ENCODE measurements at regions not wholly inside any gene's neighbourhood (a gene's known extent, or its start where the extent isn't known, plus 50 kb on each side); places are given as distances from the start of the nearest gene placed in this dataset.

- no TSS peak for BruUV-seq (replicated peaks)
- FAIRE-seq = no peak
Measured at GRCh38 chr6:138666636-138667035, 106.9 kb upstream of the CCDC28A start.

DNA sequence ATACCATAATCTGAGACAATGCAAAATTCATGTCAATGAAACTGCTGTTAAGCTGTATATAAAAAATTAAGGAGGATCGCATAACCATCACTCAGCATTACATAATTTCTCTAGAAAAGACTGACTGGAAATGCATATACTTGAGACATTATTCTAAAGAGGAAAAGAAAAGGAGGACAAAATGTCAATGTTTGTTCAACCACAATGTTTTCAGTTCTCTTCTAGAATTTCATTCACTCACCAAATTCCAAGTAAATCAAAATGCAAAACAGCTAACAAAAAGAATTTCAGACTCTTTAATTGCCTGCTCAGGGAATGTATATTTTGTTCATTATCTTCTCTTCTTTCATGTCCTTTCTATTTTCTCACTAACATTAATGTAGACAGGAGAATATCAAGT lies 106.2 kb upstream of the CCDC28A start:
- ATAC-seq = no peak

More at GRCh38 chr6:138666636-138667035, 106.9 kb upstream of the CCDC28A start:
- H3K36me3 ChIP-seq (replicated peaks in 1 of 2; ENCODE audit: control insufficient read depth in 1 of 2, insufficient read depth in 2 of 2, low read length in 2 of 2) = no peaks in the 10 kb centered on the region
- WGBS (ENCODE audit: low lambda C conversion rate) = 91% methylated on average over 6 of the region's 6 CpGs
- CTCF ChIA-PET (ENCODE audit: low intra/inter-chr PET ratio, low total read pairs) = no interaction called here
- TF ChIP-seq RXRA (CRISPR knock-in tag; IDR thresholded peaks at IDR 0.05) (no peak), ZNF773 (CRISPR knock-in tag; IDR thresholded peaks at IDR 0.05; ENCODE audit: borderline replicate concordance) (no peak), NR2C2 (CRISPR knock-in tag; IDR thresholded peaks at IDR 0.05; ENCODE audit: borderline replicate concordance) (no peak), ZZZ3 (CRISPR knock-in tag; IDR thresholded peaks at IDR 0.05; ENCODE audit: borderline replicate concordance) (no peak), KMT2A (CRISPR knock-in tag; IDR thresholded peaks at IDR 0.05) (no peak), CCAR2 (optimal IDR thresholded peaks at IDR 0.05; ENCODE audit: low read depth, low read length) (no peak), PHF20 (CRISPR knock-in tag; IDR thresholded peaks at IDR 0.05) (no peak), ZNF547 (CRISPR knock-in tag; IDR thresholded peaks at IDR 0.05) (no peak), ZC3H4 (CRISPR knock-in tag; IDR thresholded peaks at IDR 0.05; ENCODE audit: borderline replicate concordance) (no peak), KLF16 (CRISPR knock-in tag; IDR thresholded peaks at IDR 0.05) (no peak), DNMT3B (CRISPR knock-in tag; conservative IDR thresholded peaks at IDR 0.05) (no peak), IRX3 (CRISPR knock-in tag; IDR thresholded peaks at IDR 0.05; ENCODE audit: borderline replicate concordance, low read depth) (no peak), HMG20A (CRISPR knock-in tag; IDR thresholded peaks at IDR 0.05; ENCODE audit: borderline replicate concordance) (no peak), PHB2 (IDR thresholded peaks at IDR 0.05; ENCODE audit: partially characterized antibody) (no peak), ERF (CRISPR knock-in tag; IDR thresholded peaks at IDR 0.05) (no peak)
- TF ChIP-seq, protein P1, sequence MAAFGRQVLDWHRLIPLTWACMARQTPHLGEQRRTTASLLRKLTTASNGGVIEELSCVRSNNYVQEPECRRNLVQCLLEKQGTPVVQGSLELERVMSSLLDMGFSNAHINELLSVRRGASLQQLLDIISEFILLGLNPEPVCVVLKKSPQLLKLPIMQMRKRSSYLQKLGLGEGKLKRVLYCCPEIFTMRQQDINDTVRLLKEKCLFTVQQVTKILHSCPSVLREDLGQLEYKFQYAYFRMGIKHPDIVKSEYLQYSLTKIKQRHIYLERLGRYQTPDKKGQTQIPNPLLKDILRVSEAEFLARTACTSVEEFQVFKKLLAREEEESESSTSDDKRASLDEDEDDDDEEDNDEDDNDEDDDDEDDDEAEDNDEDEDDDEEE (CRISPR knock-in tag; IDR thresholded peaks at IDR 0.05) = no peak
- no peak overlapping the region for H3K4me2 ChIP-seq (ENCODE audit: low read depth, low read length)
- in situ Hi-C loops (cut with HindIII; ENCODE audit: extremely low pct_ligation_motif_present, low pct_unique_long_range_greater_than_20kb) (no loop called here), intact Hi-C loops (cut with micrococcal nuclease; ENCODE audit: unreplicated experiment) (no loop called here)
- no peaks in the 10 kb centered on the region for H3K27me3 ChIP-seq (ENCODE audit: control insufficient read depth in 1 of 2, insufficient read depth in 2 of 2, low read length in 2 of 2)
- no peaks in the 10 kb centered on the region for H3K9me3 ChIP-seq (ENCODE audit: low read length)
- no peak for DNase-seq (ENCODE audit: low spot score)
- H3K79me2 ChIP-seq (ENCODE audit: insufficient read depth, low read length) = no peaks in the 10 kb centered on the region
- no peak overlapping the region for H3K27ac ChIP-seq (ENCODE audit: extremely low read length, insufficient read depth, low read length)
- ATAC-seq = no peak
- H4K20me1 ChIP-seq (ENCODE audit: insufficient read depth, low read length) = no peaks in the 10 kb centered on the region
- H2AFZ ChIP-seq (ENCODE audit: low read length) = no peak overlapping the region
- no peak overlapping the region for H3K4me3 ChIP-seq (replicated peaks in 1 of 3; ENCODE audit: insufficient read depth in 1 of 3, low read depth in 2 of 3, low read length in 3 of 3)
- POLR2A ChIA-PET = no interaction called here
- H3K4me1 ChIP-seq (ENCODE audit: insufficient read depth, low read length) = peaks cover 29% of the 10 kb centered on the region
- H3K9ac ChIP-seq (ENCODE audit: insufficient read depth, low read depth, low read length) = no peak overlapping the region

More for the DNA sequence above, 106.2 kb upstream of the CCDC28A start:
- H3K4me1 ChIP-seq (ENCODE audit: insufficient read depth, low read length) = peaks cover 25% of the 10 kb centered on the region
- H3K36me3 ChIP-seq (replicated peaks in 1 of 2; ENCODE audit: control insufficient read depth in 1 of 2, insufficient read depth in 2 of 2, low read length in 2 of 2) = no peaks in the 10 kb centered on the region
- no peak overlapping the region for H3K4me3 ChIP-seq (replicated peaks in 1 of 3; ENCODE audit: insufficient read depth in 1 of 3, low read depth in 2 of 3, low read length in 3 of 3)
- H3K27ac ChIP-seq (ENCODE audit: extremely low read length, insufficient read depth, low read length) = no peak overlapping the region
- no peaks in the 10 kb centered on the region for H3K79me2 ChIP-seq (ENCODE audit: insufficient read depth, low read length)
- 98% methylated on average over 1 of the region's 1 CpG for WGBS (ENCODE audit: low lambda C conversion rate)
- H3K9ac ChIP-seq (ENCODE audit: insufficient read depth, low read depth, low read length) = no peak overlapping the region
- intact Hi-C loops (cut with micrococcal nuclease; ENCODE audit: unreplicated experiment) (no loop called here), in situ Hi-C loops (cut with HindIII; ENCODE audit: extremely low pct_ligation_motif_present, low pct_unique_long_range_greater_than_20kb) (no loop called here)
- FAIRE-seq (no peak), DNase-seq (ENCODE audit: low spot score) (no peak)
- TF ChIP-seq ZNF431 (CRISPR knock-in tag; IDR thresholded peaks at IDR 0.05; ENCODE audit: borderline replicate concordance, low read depth) (no peak), PLSCR1 (CRISPR knock-in tag; IDR thresholded peaks at IDR 0.05; ENCODE audit: borderline replicate concordance) (no peak), MED1 (CRISPR knock-in tag; IDR thresholded peaks at IDR 0.05) (no peak), PAWR (CRISPR knock-in tag; IDR thresholded peaks at IDR 0.05; ENCODE audit: borderline replicate concordance) (no peak), DBP (CRISPR knock-in tag; IDR thresholded peaks at IDR 0.05; ENCODE audit: not compliant biosample characterization) (no peak), MYNN (CRISPR knock-in tag; IDR thresholded peaks at IDR 0.05; ENCODE audit: low read depth) (no peak)
- TF ChIP-seq, protein P2, sequence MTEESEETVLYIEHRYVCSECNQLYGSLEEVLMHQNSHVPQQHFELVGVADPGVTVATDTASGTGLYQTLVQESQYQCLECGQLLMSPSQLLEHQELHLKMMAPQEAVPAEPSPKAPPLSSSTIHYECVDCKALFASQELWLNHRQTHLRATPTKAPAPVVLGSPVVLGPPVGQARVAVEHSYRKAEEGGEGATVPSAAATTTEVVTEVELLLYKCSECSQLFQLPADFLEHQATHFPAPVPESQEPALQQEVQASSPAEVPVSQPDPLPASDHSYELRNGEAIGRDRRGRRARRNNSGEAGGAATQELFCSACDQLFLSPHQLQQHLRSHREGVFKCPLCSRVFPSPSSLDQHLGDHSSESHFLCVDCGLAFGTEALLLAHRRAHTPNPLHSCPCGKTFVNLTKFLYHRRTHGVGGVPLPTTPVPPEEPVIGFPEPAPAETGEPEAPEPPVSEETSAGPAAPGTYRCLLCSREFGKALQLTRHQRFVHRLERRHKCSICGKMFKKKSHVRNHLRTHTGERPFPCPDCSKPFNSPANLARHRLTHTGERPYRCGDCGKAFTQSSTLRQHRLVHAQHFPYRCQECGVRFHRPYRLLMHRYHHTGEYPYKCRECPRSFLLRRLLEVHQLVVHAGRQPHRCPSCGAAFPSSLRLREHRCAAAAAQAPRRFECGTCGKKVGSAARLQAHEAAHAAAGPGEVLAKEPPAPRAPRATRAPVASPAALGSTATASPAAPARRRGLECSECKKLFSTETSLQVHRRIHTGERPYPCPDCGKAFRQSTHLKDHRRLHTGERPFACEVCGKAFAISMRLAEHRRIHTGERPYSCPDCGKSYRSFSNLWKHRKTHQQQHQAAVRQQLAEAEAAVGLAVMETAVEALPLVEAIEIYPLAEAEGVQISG (CRISPR knock-in tag; IDR thresholded peaks at IDR 0.05) = no peak
- POLR2A ChIA-PET = no interaction called here
- no peak overlapping the region for H2AFZ ChIP-seq (ENCODE audit: low read length)
- no peaks in the 10 kb centered on the region for H3K27me3 ChIP-seq (ENCODE audit: control insufficient read depth in 1 of 2, insufficient read depth in 2 of 2, low read length in 2 of 2)
- no TSS peak for BruUV-seq (replicated peaks)
- CTCF ChIA-PET (ENCODE audit: low intra/inter-chr PET ratio, low total read pairs) = no interaction called here
- H3K9me3 ChIP-seq (ENCODE audit: low read length) = no peaks in the 10 kb centered on the region
- H3K4me2 ChIP-seq (ENCODE audit: low read depth, low read length) = no peak overlapping the region
- no peaks in the 10 kb centered on the region for H4K20me1 ChIP-seq (ENCODE audit: insufficient read depth, low read length)
